Heart right ventricle (tissue), 16 donors: ENCODE measurements at regions not wholly inside any gene's neighbourhood (a gene's known extent, or its start where the extent isn't known, plus 50 kb on each side); places are given as distances from the start of the nearest gene placed in this dataset.

Source experiments
- ATAC-seq, 8 donors: fragments of 200-7000 bp; cut with Tn5 transposase; one replicate each; pipeline ENCODE4 v1.9.1; 2020; ENCODE audit warnings: mild to moderate bottlenecking in 8 of 8, moderate library complexity in 8 of 8, moderate number of reproducible peaks in 1 of 8
- DNase-seq, 2 donors: peaks; one replicate each; pipeline ENCODE4 v3.0.0-alpha.2; 2020
- H3K27ac ChIP-seq, 10 donors: fragments of 200-600 bp; sonication (generic) in 2 of 10; one replicate each; pipeline versions ENCODE4 v1.5.0 to v1.8.0; 2020 to 2022; ENCODE audit warnings: mild to moderate bottlenecking in 3 of 10
- H3K27me3 ChIP-seq, 7 donors: fragments of 200-600 bp; one replicate each; pipeline ENCODE4 v1.8.0; 2021 to 2022; ENCODE audit warnings: mild to moderate bottlenecking in 2 of 7
- H3K36me3 ChIP-seq, 9 donors: fragments of 200-600 bp; sonication (generic) in 1 of 9; one replicate each; pipeline versions ENCODE4 v1.5.0 to v1.8.0; 2020 to 2022; ENCODE audit warnings: mild to moderate bottlenecking in 2 of 9
- H3K4me1 ChIP-seq, 9 donors: fragments of 200-600 bp; sonication (generic) in 1 of 9; one replicate each; pipeline versions ENCODE4 v1.5.0 to v1.8.0; 2020 to 2022; ENCODE audit warnings: mild to moderate bottlenecking in 4 of 9
- H3K4me3 ChIP-seq, 10 donors: fragments of 200-600 bp; sonication (generic) in 2 of 10; one replicate each; pipeline versions ENCODE4 v1.5.0 to v1.8.0; 2020 to 2022; ENCODE audit warnings: mild to moderate bottlenecking in 7 of 10, moderate library complexity in 2 of 10
- H3K9me3 ChIP-seq, 11 donors: fragments of 200-600 bp in 10 of 11; sonication (generic) in 2 of 11; one replicate each; pipeline versions ENCODE4 v1.5.0 to v1.8.0; 2013 to 2022; ENCODE audit warnings: mild to moderate bottlenecking in 2 of 11, control low read depth in 1 of 11, moderate library complexity in 1 of 11
- WGBS, 2 donors: extraction: QIAGEN DNeasy Blood & Tissue Kit; methylation state at CpG; one replicate each; pipeline ENCODE4 v1.1.7; 2013; ENCODE audit warnings: inconsistent platforms in 1 of 2; 5-methylcytosine and 5-hydroxymethylcytosine counted together
- intact Hi-C, 10 donors: fragments of 100-400 bp; cut with DNase I; formaldehyde crosslinking; loops; one replicate each; pipeline versions ENCODE4 v1.11.1 to v1.14.2; 2022
- TF ChIP-seq, protein P1 (sequence below), 9 donors: fragments of 200-600 bp; sonication (generic) in 2 of 9; IDR thresholded peaks; one replicate each; pipeline versions ENCODE4 v1.5.0 to v1.8.0; 2021 to 2022; ENCODE audit warnings: antibody characterized with exemption in 9 of 9, mild to moderate bottlenecking in 5 of 9, moderate library complexity in 1 of 9
- donor health status: Arrhythmogenic right ventricular cardiomyopathy.
- donor health status: ischemic (EF 13 %, LVEDD 7.1; RV severe dilation, severe dysfunction).
- donor health status: healthy with polysubstance abuse.
- donor health status: DM: no; HTN: yes; CAD: no.
- donor health status: DM: no; HTN: no; CAD: no.
- donor health status: ischemic (EF 25% LVEDD 6.9; RV normal size, moderate dysfunction).
- donor health status: ischemic (EF 25% LVEDD 5.7; RV mildly dilated, moderate dysfunction).
- donor health status: healthy.
- donor health status: DM: yes; HTN: yes; CAD: no.
- donor health status: Ischemic cardiomyopathy.
- donor health status: ischemic (EF 35%, LVEDD 5.7; RV mildly dilated, moderate dysfunction).
- donor health status: nonischemic (EF 11% LVEDD 7.7; RV severe dilation, severe dysfunction).
- donor health status: DM: yes; HTN: yes; CAD: no.
- donor health status: PGD.
- donor health status: ischemic (EF 29% LVEDD 5.4; RV normal size, mild dysfunction).
- donor health status: nonischemic (EF 23%, LVEDD 6.1; RV moderate dilation, normal function).

GRCh38 chr6:130520801-130521200 lies 155.0 kb downstream of the TMEM200A start:
- ATAC-seq: no peak
- no peaks in the 10 kb centered on the region for H3K36me3 ChIP-seq
- H3K4me1 ChIP-seq: peaks cover 0 to 9% (median 0%) of the 10 kb centered on the region in 9 donors
- DNase-seq: no peak
- H3K27ac ChIP-seq: no peak overlapping the region
- peaks cover 0 to 7% (median 0%) of the 10 kb centered on the region in 11 donors for H3K9me3 ChIP-seq
- intact Hi-C loops: no loop called here
- H3K27me3 ChIP-seq: no peaks in the 10 kb centered on the region
- TF ChIP-seq, protein P1, sequence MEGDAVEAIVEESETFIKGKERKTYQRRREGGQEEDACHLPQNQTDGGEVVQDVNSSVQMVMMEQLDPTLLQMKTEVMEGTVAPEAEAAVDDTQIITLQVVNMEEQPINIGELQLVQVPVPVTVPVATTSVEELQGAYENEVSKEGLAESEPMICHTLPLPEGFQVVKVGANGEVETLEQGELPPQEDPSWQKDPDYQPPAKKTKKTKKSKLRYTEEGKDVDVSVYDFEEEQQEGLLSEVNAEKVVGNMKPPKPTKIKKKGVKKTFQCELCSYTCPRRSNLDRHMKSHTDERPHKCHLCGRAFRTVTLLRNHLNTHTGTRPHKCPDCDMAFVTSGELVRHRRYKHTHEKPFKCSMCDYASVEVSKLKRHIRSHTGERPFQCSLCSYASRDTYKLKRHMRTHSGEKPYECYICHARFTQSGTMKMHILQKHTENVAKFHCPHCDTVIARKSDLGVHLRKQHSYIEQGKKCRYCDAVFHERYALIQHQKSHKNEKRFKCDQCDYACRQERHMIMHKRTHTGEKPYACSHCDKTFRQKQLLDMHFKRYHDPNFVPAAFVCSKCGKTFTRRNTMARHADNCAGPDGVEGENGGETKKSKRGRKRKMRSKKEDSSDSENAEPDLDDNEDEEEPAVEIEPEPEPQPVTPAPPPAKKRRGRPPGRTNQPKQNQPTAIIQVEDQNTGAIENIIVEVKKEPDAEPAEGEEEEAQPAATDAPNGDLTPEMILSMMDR (IDR thresholded peaks at IDR 0.05): no peak
- WGBS, 2 donors: 66 to 72% methylated on average over 3 of the region's 3 CpGs
- H3K4me3 ChIP-seq: no peak overlapping the region

DNA sequence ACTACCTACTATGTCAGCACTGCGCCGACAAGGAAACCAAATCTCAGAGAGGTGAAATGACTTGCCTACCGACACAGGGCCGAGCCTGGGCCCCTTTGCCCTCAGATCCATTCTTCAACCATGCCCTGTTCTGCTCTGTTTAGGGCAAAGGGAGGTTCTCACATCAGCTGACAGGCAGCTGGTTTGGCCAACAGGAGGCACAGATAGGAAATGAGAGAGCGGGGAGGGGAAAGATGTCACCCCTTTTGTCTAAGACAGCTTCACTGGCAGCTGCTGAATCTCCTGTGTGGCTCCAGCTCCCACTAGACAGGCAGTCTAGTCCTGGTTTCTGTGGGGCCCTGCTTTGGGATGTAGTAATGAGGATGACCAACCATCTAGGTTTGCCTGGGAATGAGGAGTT lies 158.7 kb downstream of the TMEM200A start:
- Histone ChIP-seq H3K4me3 (no peak overlapping the region), H3K27me3 (no peaks in the 10 kb centered on the region), H3K4me1 (peaks cover 0 to 9% (median 0%) of the 10 kb centered on the region in 9 donors), H3K36me3 (no peaks in the 10 kb centered on the region), H3K9me3 (peaks cover 0 to 7% (median 0%) of the 10 kb centered on the region in 11 donors), H3K27ac (no peak overlapping the region)
- 87 to 91% methylated on average over 5 of the region's 5 CpGs for WGBS, 2 donors
- ATAC-seq (no peak), DNase-seq (no peak)
- intact Hi-C loops: no loop called here
- TF ChIP-seq, protein P1 (IDR thresholded peaks at IDR 0.05): no peak

GRCh38 chr6:130525408-130525807 lies 159.6 kb downstream of the TMEM200A start:
- TF ChIP-seq, protein P1 (IDR thresholded peaks at IDR 0.05): no peak
- no peak overlapping the region for H3K4me3 ChIP-seq
- H3K36me3 ChIP-seq: no peaks in the 10 kb centered on the region
- H3K27ac ChIP-seq: peak overlapping the region in 1 of 10 donors; percentile 12
- peaks cover 0 to 7% (median 0%) of the 10 kb centered on the region in 11 donors for H3K9me3 ChIP-seq
- ATAC-seq: no peak
- H3K4me1 ChIP-seq: peaks cover 0 to 9% (median 0%) of the 10 kb centered on the region in 9 donors
- WGBS, 2 donors: 82 to 91% methylated on average over 1 of the region's 1 CpG
- no peak for DNase-seq
- intact Hi-C loops: no loop called here
- H3K27me3 ChIP-seq: no peaks in the 10 kb centered on the region

- intact Hi-C loops: no loop called here
- no peaks in the 10 kb centered on the region for H3K27me3 ChIP-seq
- peaks cover 0 to 9% (median 0%) of the 10 kb centered on the region in 9 donors for H3K4me1 ChIP-seq
- ATAC-seq (no peak), DNase-seq (no peak)
- H3K36me3 ChIP-seq: no peaks in the 10 kb centered on the region
- peaks cover 0 to 3% (median 0%) of the 10 kb centered on the region in 11 donors for H3K9me3 ChIP-seq
- H3K4me3 ChIP-seq: no peak overlapping the region
- 69 to 76% methylated on average over 3 of the region's 3 CpGs for WGBS, 2 donors
- TF ChIP-seq, protein P1 (IDR thresholded peaks at IDR 0.05): no peak
- no peak overlapping the region for H3K27ac ChIP-seq
Measured at GRCh38 chr6:130526466-130526865, 160.6 kb downstream of the TMEM200A start.
